Gastrocnemius medialis (tissue), 4 donors: ENCODE measurements at regions not wholly inside any gene's neighbourhood (a gene's known extent, or its start where the extent isn't known, plus 50 kb on each side); places are given as distances from the start of the nearest gene placed in this dataset.

Experiments used
- CTCF ChIP-seq, 5 experiments: fragments of 450-650 bp in 3 of 5; fragments of 200-600 bp in 2 of 5; sonication (generic) in 2 of 5; IDR thresholded peaks in 4 of 5; conservative IDR thresholded peaks in 1 of 5; 1 replicate in 4 of 5; 2 replicates in 1 of 5; pipeline ENCODE4 v1.5.1; 2016 to 2019; ENCODE audit warnings: antibody characterized with exemption in 5 of 5, mild to moderate bottlenecking in 3 of 5, moderate library complexity in 3 of 5
- POLR2A ChIP-seq, 2 donors: fragments of 450-650 bp; IDR thresholded peaks; one replicate each; pipeline ENCODE4 v1.6.1; 2017; ENCODE audit warnings: antibody characterized with exemption in 2 of 2, mild to moderate bottlenecking in 2 of 2, moderate library complexity in 2 of 2

- TF ChIP-seq CTCF (IDR thresholded peaks at IDR 0.05 in 4 of 5, conservative IDR thresholded peaks at IDR 0.05 in 1 of 5) (no peak), POLR2A (IDR thresholded peaks at IDR 0.05) (no peak)
Observed at GRCh38 chr2:184078496-184078895, 519.8 kb upstream of the ZNF804A start.
